NB4 (cell line): ENCODE measurements at regions not wholly inside any gene's neighbourhood (a gene's known extent, or its start where the extent isn't known, plus 50 kb on each side); places are given as distances from the start of the nearest gene placed in this dataset.

ENCODE experiments used
- DNase-seq: peaks from one replicate; pipeline ENCODE4 v3.0.0; 2010; ENCODE audit warnings: low read depth
- H3K4me3 ChIP-seq: one replicate; pipeline ENCODE4 v1.5.1; 2011; ENCODE audit warnings: mild to moderate bottlenecking, low read depth, low read length, moderate library complexity
- MYC ChIP-seq: IDR thresholded peaks from 2 replicates; pipeline ENCODE4 v1.6.1; 2011; ENCODE audit warnings: low read depth, low read length
- POLR2A ChIP-seq: IDR thresholded peaks from 2 replicates; pipeline ENCODE4 v1.6.1; 2011; ENCODE audit warnings: mild to moderate bottlenecking; ENCODE audit not compliant: insufficient read length; ENCODE audit errors: extremely low read depth
- TF ChIP-seq, protein P1 (sequence below): IDR thresholded peaks from one replicate; pipeline ENCODE4 v1.5.1; 2012; ENCODE audit warnings: low read depth, low read length
- TF ChIP-seq, protein P2 (sequence below): IDR thresholded peaks from 2 replicates; pipeline ENCODE4 v1.6.1; 2011; ENCODE audit warnings: low read depth, low read length

DNA sequence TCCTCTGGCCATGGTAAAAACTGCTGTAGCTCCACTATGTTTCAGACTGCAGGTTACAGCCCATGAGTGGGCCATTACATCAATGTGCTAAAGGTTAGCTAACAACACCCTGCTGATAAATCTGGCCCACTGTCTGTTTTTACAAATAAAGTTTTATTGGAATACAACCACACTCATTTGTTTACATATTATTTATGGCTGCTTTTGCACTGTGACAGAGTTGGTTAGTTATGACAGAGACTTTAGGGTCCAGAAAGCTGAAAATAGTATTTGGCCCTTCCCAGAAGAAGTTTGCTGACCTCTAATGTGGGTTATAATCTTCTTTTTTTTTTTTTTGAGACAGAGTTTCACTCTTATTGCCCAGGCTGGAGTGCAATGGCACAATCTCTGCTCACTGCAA is 134.2 kb upstream of the PWP1 start:
- H3K4me3 ChIP-seq: no peak overlapping the region
- no peak for DNase-seq
- no peak for TF ChIP-seq MYC
- TF ChIP-seq, protein P1, sequence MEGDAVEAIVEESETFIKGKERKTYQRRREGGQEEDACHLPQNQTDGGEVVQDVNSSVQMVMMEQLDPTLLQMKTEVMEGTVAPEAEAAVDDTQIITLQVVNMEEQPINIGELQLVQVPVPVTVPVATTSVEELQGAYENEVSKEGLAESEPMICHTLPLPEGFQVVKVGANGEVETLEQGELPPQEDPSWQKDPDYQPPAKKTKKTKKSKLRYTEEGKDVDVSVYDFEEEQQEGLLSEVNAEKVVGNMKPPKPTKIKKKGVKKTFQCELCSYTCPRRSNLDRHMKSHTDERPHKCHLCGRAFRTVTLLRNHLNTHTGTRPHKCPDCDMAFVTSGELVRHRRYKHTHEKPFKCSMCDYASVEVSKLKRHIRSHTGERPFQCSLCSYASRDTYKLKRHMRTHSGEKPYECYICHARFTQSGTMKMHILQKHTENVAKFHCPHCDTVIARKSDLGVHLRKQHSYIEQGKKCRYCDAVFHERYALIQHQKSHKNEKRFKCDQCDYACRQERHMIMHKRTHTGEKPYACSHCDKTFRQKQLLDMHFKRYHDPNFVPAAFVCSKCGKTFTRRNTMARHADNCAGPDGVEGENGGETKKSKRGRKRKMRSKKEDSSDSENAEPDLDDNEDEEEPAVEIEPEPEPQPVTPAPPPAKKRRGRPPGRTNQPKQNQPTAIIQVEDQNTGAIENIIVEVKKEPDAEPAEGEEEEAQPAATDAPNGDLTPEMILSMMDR: no peak
- TF ChIP-seq POLR2A: no peak
- TF ChIP-seq, protein P2, sequence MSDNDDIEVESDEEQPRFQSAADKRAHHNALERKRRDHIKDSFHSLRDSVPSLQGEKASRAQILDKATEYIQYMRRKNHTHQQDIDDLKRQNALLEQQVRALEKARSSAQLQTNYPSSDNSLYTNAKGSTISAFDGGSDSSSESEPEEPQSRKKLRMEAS: no peak

DNA sequence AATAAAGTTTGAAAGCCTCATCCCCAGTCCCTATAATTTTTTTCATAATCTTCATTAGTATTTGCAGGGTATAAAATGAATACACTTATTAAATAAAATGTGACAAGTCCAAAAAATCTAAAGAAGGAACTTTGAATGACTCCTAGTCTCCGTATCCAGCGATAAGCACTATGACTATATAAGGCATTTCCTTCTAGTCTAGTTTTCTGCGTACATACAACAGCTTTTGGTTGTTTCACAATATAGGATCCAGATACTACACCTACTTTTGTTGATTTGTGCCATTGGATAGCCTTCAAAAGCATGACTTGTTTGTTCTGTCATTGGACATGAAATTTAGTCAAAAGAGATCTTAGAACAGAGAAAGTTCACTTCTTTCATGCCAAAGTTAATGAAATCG is 133.3 kb upstream of the PWP1 start:
- H3K4me3 ChIP-seq: no peak overlapping the region
- DNase-seq: no peak
- TF ChIP-seq, protein P1: no peak
- TF ChIP-seq, protein P2: no peak
- TF ChIP-seq MYC: no peak
- no peak for TF ChIP-seq POLR2A

DNA sequence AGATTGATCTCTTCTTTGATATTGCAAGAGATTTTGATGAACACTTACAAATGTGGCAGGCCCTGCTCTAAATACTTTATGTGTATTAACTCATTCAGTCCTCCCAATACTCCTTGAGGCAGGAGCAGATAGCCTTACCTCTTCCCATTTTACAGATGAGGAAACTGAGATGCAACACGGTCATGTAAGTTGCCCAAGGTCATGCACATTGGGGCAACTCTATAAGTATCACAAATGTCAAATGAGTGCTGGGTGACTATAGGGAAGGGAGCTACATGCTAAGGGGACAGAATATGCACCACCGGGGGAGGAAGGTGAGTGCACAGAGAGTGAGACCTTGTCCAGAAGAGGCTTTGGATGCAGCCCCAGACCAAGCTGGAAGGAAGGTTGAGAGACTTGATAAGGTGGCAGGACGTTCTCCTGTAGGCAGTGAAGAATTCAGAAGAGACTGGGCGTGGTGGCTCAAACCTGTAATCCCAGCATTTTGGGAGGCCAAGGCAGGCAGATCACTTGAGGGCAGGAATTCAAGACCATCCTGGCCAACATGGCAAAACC is 132.3 kb upstream of the PWP1 start:
- no peak overlapping the region for H3K4me3 ChIP-seq
- TF ChIP-seq, protein P1: no peak
- TF ChIP-seq, protein P2: no peak
- TF ChIP-seq MYC (no peak), POLR2A (no peak)
- no peak for DNase-seq

DNA sequence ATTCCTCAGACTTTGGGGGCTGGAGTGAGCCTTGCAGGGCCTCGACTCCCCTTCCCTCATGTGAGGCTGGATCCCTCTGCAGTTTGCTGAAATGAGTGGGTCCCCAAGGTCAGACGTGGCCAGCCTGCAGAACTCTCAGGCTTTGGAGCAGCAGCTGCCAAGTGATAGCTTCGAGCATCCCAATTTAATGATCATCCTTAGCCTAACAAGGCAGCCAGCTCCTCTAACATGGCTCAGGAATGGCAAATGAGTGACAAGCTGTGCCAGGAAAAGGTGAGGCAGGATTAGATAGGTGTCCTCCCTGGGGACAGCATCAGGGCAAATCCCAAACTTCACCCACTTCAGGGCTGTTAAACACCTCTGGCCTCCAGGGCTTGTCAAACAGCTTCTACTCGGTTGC is 130.7 kb upstream of the PWP1 start:
- TF ChIP-seq MYC: no peak
- TF ChIP-seq, protein P2: no peak
- no peak for TF ChIP-seq POLR2A
- TF ChIP-seq, protein P1: no peak
- DNase-seq: no peak
- H3K4me3 ChIP-seq: no peak overlapping the region

DNA sequence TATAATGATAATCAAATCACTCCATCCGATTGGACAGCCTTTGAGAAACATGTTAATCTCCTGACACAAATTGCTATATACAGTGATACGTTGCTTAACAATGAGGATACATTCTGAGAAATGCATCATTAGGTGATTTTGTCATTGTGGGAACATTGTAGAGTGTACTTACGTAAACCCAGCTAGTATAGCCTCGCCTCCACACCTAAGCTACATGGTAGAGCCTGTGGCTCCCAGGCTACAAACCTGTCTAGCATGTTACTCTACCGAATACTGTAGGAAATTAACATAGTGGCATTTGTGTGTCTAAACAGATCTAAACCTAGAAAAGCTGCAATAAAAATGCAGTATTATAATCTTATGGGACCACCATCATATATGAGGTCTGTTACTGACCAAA is 128.6 kb upstream of the PWP1 start:
- DNase-seq: no peak
- TF ChIP-seq, protein P1: no peak
- TF ChIP-seq MYC (no peak), POLR2A (no peak)
- TF ChIP-seq, protein P2: no peak
- no peak overlapping the region for H3K4me3 ChIP-seq
